EL (cell line): ENCODE measurements at regions not wholly inside any gene's neighbourhood (a gene's known extent, or its start where the extent isn't known, plus 50 kb on each side); places are given as distances from the start of the nearest gene placed in this dataset.
"Not testable (repeated sequence)": the region's sequence is repeated elsewhere in the genome, so short reads cannot be mapped to it uniquely, and the experiment has no call there.

Experiments used
- DNase-seq: peaks from one replicate; pipeline ENCODE4 v3.0.0-alpha.2; 2016

GRCh38 chr6:1445650-1446330 lies 56.4 kb downstream of the FOXF2 start:
- no peak for DNase-seq

DNA sequence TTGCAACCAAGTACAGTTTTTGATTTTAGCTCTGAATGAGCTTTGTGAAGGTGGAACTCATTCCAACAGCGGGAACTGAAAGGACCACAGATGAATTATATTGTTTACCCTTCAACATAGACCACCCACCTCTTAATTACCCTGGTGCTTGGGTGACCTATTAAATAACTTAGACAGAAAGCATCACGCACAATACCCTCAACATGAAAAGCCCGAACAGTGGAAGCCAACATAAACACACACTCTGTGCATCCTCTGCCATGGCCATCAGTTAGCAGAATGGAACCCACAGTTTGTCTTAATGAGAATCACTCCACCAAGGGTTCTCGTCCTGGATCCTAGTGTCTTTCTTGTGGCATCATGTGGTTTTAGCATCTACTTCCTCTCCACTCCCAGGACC lies 60.5 kb downstream of the FOXF2 start:
- no peak for DNase-seq

- no peak for DNase-seq
Measured at GRCh38 chr6:1453024-1453423, 63.6 kb downstream of the FOXF2 start.

GRCh38 chr6:1456816-1457215 lies 67.4 kb downstream of the FOXF2 start:
- not testable (repeated sequence) for DNase-seq

DNA sequence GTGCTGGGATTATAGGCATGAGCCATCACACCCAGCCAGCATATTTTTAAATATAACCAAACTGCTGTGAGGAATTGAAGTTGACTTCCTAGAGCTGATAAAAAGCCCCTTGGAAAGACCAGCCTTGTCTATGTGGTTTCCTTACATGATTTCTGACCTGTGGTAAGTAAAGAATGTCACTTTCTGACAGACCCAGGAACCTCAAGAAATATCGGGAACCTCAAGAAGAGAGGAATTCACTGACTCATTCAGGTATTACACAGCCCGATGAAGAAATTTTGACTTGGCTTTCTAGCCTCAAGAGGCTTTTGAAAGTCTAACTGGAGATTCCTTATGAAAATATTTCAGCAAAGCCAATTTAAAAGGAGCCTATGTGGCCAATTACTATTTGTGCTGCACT lies 71.8 kb downstream of the FOXF2 start:
- DNase-seq, result peak; percentile 82

- no peak for DNase-seq
Measured at GRCh38 chr6:1461736-1462135, 72.4 kb downstream of the FOXF2 start.

DNA sequence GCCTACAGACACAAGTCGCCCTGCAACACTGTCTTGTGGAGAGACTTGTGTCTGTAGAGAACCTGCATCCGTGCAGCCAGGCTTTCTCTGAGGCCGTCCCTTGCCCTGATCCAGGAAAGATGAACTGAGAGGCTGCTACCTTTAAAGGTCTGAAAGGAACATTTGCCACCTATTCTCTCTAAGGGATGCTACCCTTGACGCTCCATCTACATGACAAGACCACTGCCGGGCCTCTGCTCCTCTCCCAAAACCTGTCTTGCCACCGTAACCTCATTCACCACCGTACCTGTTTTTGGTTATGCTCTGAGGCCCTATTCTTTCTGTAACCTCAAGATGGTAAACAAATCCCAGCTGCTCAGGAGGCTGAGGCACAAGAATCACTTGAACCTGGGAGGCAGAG lies 73.9 kb downstream of the FOXF2 start:
- no peak for DNase-seq

DNA sequence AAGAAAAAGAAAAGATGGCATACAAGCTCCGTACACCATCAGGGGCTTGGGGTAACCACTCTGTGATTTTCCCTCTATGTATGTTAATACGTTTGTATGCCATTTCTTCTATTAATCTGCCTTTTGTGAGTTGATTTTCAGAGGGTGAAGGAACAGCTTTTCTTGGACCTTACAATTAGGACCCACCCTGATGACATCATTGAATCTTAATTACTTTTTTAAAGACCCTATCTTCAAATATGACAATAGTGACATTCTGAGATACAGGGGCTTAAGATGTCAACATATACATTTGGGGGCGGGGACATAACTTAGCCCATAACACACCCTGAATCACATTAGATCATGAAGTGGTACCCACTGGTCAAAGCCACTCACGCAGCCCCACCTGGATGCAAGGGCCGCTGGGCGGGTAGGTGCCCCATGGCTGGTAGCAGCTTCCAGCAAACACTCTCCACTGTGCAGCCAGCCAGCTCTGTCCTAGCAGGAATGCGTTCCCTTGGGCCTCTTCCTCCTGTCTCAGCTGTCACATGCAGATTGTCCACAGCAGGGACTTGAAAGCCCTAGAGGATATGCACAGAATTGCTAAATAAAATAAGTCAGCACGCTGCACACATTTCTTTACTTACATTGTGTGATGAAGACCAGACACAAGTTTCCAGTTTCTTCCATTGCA lies 74.5 kb downstream of the FOXF2 start:
- no peak for DNase-seq

GRCh38 chr6:1464781-1465370 lies 75.5 kb downstream of the FOXF2 start:
- DNase-seq, result no peak

- DNase-seq, result no peak
Measured at GRCh38 chr6:1468126-1468525, 78.8 kb downstream of the FOXF2 start.

DNA sequence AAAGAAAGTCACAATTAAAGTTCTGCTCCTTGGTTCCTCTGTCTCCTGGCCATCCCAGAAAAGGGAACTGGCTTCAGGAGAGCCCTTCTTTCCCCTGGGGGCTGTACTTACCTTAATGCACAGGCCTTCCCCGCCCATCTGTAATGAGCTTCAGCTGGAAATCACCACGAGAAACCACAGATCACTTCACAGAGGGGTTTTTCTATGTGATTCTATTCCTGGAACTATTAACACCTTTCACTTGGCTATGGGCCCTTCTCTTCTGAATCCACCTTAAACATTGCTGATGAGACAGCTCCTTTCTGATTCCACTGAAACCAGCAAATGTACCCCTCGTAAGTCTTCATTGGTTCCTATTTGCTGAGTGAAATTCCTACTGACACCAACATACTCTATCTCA lies 80.7 kb downstream of the FOXF2 start:
- no peak for DNase-seq

GRCh38 chr6:1472643-1473042 lies 83.3 kb downstream of the FOXF2 start:
- DNase-seq, result no peak

DNA sequence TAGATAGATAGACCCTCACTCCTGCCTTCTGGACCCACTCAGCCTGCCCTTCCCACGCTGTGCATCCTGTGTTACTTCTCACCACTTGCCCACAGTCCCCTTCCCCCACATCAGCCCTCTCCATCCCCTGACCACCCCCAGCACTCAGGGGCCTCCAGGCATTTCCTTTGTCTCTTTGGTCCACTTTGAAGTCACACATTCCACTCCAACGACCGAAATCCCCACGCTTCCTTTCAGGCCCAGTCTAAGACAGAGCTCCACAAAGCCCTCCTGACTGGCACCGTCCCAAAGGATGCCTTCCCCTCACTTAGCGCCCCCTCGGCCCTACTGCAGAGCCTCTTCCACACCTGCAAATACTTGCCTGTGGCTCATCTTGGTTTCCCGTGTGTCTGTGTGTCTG lies 83.8 kb downstream of the FOXF2 start:
- DNase-seq, result peak; percentile 40

GRCh38 chr6:1473598-1473997 lies 84.2 kb downstream of the FOXF2 start:
- no peak for DNase-seq

GRCh38 chr6:1474205-1474604 lies 84.8 kb downstream of the FOXF2 start:
- DNase-seq, result no peak

DNA sequence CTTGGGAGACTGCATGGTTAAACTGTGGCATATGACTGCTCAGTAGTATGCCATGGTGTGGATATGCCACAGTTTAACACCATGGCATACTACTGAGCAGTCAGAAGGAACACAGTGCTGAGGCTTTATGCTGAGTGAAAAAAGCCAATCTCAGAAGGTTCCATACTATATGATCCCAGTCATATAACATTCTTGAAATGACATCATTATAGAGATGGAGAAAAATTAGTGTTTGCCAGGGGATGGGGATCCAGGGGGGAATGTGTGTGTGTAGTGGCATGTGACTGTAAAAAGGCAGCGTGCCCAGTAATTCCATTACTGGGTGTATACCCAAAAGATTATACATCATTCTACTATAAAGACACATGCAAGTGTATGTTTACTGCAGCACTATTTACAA lies 85.8 kb downstream of the FOXF2 start:
- no peak for DNase-seq

GRCh38 chr6:1477432-1478090 lies 88.2 kb downstream of the FOXF2 start:
- DNase-seq, result peak; percentile 91

DNA sequence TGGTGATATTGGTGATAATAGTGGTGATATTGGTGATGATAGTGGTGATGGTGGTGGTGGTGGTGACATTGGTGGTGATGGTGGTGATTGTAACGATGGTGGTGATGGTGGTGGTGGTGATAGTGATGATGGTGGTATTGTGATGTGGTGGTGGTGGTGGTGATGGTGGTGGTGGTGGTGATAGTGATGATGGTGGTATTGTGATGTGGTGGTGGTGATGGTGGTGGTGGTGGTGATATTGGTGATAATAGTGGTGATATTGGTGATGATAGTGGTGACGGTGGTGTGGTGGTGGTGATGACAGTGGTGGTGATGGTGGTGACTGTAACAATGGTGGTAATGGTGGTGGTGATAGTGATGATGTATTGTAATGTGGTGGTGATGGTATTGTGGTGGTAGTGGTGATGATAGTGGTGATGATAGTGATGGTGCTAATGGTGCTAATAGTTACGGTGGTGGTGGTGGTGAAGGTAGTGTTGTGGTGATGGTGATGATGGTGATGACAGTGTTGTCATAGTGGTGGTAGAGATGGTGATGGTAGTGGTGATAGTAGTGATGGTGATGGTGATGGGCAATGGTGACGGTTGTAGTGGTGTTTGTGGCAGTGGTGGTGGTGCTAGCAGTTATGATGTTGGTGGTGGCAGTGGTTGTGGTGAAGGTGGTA lies 88.9 kb downstream of the FOXF2 start:
- not testable (repeated sequence) for DNase-seq

GRCh38 chr6:1479095-1479494 lies 89.7 kb downstream of the FOXF2 start:
- DNase-seq, result peak; percentile 60

GRCh38 chr6:1479601-1480221 lies 90.3 kb downstream of the FOXF2 start:
- DNase-seq, result no peak

DNA sequence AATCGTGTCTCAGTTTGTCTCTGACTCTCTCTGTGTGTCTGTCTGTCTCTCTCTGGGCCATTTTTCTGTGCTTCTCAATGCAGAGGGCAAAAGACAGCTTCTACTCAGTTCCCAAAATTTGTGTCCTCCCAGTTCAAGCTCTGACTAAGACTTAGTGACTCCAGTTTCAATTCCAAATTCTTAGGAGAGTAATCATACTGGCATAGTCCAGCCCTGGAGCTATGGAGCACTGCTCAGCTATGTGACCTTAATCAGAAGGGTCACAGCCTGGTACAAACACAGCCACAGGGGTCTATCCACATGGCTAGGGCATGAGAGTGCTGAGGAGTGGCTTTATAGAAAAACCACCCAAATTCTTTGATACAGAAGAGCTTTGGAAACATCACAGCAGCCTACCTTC lies 91.9 kb downstream of the FOXF2 start:
- DNase-seq, result peak; percentile 99

DNA sequence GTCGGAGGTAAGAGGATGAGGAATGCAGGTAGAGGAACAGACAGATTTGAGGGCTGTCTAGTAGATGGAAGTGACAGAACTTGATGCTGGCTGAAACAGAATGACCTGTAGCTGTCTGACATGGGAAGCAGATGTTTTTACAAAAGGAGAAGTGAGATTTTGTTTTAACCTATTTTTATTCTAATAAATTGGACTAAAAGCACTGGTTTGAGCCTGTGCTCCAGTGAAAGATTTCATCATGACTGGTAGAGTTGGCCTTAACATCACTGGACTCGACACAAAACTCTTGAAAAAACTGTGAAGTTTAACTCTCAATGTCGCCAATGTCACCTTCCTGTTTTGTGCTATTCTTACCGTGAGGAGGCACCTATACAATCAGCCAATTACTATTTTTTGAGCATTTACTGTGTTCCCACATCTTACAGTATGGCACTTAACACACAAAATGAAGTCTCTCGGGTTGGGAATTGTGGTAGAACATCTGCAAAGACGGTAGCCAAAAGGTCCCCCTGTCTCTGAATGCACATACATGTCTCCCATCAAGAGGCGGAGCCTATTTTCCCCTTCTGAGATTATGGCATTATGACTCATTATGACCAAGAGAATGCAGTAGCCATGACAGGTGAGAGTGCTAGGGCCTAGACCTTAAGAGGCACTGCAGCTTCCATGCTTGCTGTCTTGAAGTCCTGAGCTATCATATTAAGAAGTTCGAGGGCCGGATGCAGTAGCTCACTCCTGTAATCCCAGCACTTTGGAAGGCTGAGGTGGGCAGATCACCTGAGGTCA lies 93.2 kb downstream of the FOXF2 start:
- DNase-seq, result peak; percentile 48
